H1 (cell line): ENCODE measurements at regions not wholly inside any gene's neighbourhood (a gene's known extent, or its start where the extent isn't known, plus 50 kb on each side); places are given as distances from the start of the nearest gene placed in this dataset.

Source experiments
- ATF2 ChIP-seq: IDR thresholded peaks from 2 replicates; pipeline ENCODE4 v1.6.1; 2012; ENCODE audit warnings: low read length, inconsistent platforms
- CHD7 ChIP-seq: fragments of 300-600 bp; sonication (generic); IDR thresholded peaks from 2 replicates; pipeline ENCODE4 v1.7.1; 2012; ENCODE audit warnings: low read length, moderate library complexity, mild to moderate bottlenecking, inconsistent platforms; ENCODE audit not compliant: insufficient replicate concordance
- CTBP2 ChIP-seq: IDR thresholded peaks from 2 replicates; pipeline ENCODE4 v1.7.0; 2011; ENCODE audit warnings: borderline replicate concordance, mild to moderate bottlenecking, moderate library complexity, mixed read lengths, low read length; ENCODE audit not compliant: insufficient read depth, insufficient read length
- PHF8 ChIP-seq: fragments of 200-600 bp; sonication (generic); conservative IDR thresholded peaks from 2 replicates; pipeline ENCODE4 v1.7.1; 2012; ENCODE audit warnings: low read depth, mild to moderate bottlenecking, inconsistent platforms, low read length, moderate library complexity

- no peak for TF ChIP-seq CHD7
- no peak for TF ChIP-seq ATF2
- TF ChIP-seq PHF8 = no peak
- no peak for TF ChIP-seq CTBP2
These were observed 619.2 kb downstream of the C6orf118 start (continued) for GRCh38 chr6:164690241-164690640.
